ENCODE measurements at regions not wholly inside any gene's neighbourhood (a gene's known extent, or its start where the extent isn't known, plus 50 kb on each side); places are given as distances from the start of the nearest gene placed in this dataset.

DNA sequence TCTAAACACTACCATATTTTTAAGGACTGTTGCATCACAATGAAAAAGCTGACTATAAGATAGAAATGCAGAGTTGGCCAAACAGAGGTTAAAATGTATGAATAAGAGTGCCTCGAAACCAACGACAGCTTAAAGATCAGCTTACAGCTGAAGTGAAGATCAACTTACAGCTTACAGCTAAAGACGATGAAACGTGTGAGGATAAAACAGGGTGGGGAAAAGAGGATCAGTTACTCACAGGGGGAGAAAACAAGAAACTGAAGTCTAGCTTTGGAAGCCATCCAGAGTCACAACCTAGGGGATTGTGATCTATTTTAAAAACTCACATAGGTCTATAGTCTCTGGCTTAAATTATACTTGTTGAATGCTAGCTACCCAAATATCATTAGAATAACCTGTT lies 220.0 kb downstream of the SNCAIP start:
- no peak for DNase-seq (ENCODE audit: extremely low spot score)
- ChIA-PET POLR2A (interaction anchor here (1.2 kb wide), 1 partner anchor 12 kb away, joined by 3 read pairs; no protein-coding TSS in a partner anchor), CTCF (interaction anchor here (0.6 to 1.1 kb wide), 2 partner anchors 14 to 45 kb away, joined by 3 read pairs; no protein-coding TSS in a partner anchor)
- no peak for TF ChIP-seq FOXM1 (IDR thresholded peaks at IDR 0.05; ENCODE audit: borderline replicate concordance)
- no peak for TF ChIP-seq SUZ12 (IDR thresholded peaks at IDR 0.05)
- TF ChIP-seq ARNT (IDR thresholded peaks at IDR 0.05): no peak
- TF ChIP-seq FOXA1 (IDR thresholded peaks at IDR 0.05): no peak
- TF ChIP-seq SP1 (IDR thresholded peaks at IDR 0.05): no peak
- no peak for TF ChIP-seq ELF4 (IDR thresholded peaks at IDR 0.05)
- TF ChIP-seq LEF1 (IDR thresholded peaks at IDR 0.05; ENCODE audit: borderline replicate concordance): no peak
- no peak for TF ChIP-seq FOXK2 (IDR thresholded peaks at IDR 0.05)
- TF ChIP-seq BHLHE40 (IDR thresholded peaks at IDR 0.05; ENCODE audit: borderline replicate concordance): no peak
- TF ChIP-seq, protein P1, sequence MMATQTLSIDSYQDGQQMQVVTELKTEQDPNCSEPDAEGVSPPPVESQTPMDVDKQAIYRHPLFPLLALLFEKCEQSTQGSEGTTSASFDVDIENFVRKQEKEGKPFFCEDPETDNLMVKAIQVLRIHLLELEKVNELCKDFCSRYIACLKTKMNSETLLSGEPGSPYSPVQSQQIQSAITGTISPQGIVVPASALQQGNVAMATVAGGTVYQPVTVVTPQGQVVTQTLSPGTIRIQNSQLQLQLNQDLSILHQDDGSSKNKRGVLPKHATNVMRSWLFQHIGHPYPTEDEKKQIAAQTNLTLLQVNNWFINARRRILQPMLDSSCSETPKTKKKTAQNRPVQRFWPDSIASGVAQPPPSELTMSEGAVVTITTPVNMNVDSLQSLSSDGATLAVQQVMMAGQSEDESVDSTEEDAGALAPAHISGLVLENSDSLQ (IDR thresholded peaks at IDR 0.05): no peak
- no peak for TF ChIP-seq ZNF384 (IDR thresholded peaks at IDR 0.05)
- TF ChIP-seq NFRKB (IDR thresholded peaks at IDR 0.05): no peak
- TF ChIP-seq L3MBTL2 (conservative IDR thresholded peaks at IDR 0.05): no peak
- TF ChIP-seq TARDBP (IDR thresholded peaks at IDR 0.05): no peak
- TF ChIP-seq CTBP1 (IDR thresholded peaks at IDR 0.05; ENCODE audit: borderline replicate concordance): no peak
- TF ChIP-seq HDGF (IDR thresholded peaks at IDR 0.05; ENCODE audit: borderline replicate concordance): no peak

DNA sequence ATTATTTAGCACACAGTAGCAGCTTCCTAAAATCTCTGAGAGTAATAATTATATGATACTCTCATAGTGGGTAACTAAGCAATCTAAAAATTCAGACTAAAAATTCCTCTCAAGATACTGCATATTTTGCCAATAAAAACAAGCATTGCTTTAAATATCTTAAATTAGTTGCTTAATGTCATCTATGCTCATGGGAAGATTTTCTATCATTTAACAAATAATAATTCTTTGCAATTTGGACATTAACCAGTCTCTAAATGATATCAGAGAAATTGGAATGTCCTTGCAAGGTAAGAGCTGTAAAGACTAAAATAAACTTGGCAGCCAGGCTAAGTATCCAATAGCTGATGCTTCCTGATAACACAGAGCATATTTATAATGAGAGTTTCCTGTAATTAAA lies 221.8 kb downstream of the SNCAIP start:
- no peak for DNase-seq (ENCODE audit: extremely low spot score)
- no peak for TF ChIP-seq BHLHE40 (IDR thresholded peaks at IDR 0.05; ENCODE audit: borderline replicate concordance)
- no peak for TF ChIP-seq FOXA1 (IDR thresholded peaks at IDR 0.05)
- no peak for TF ChIP-seq SP1 (IDR thresholded peaks at IDR 0.05)
- TF ChIP-seq, protein P1 (IDR thresholded peaks at IDR 0.05): no peak
- TF ChIP-seq ELF4 (IDR thresholded peaks at IDR 0.05): no peak
- TF ChIP-seq TARDBP (IDR thresholded peaks at IDR 0.05): no peak
- TF ChIP-seq FOXK2 (IDR thresholded peaks at IDR 0.05): no peak
- no peak for TF ChIP-seq ARNT (IDR thresholded peaks at IDR 0.05)
- TF ChIP-seq HDGF (IDR thresholded peaks at IDR 0.05; ENCODE audit: borderline replicate concordance): no peak
- no peak for TF ChIP-seq FOXM1 (IDR thresholded peaks at IDR 0.05; ENCODE audit: borderline replicate concordance)
- no peak for TF ChIP-seq LEF1 (IDR thresholded peaks at IDR 0.05; ENCODE audit: borderline replicate concordance)
- no peak for TF ChIP-seq SUZ12 (IDR thresholded peaks at IDR 0.05)
- TF ChIP-seq L3MBTL2 (conservative IDR thresholded peaks at IDR 0.05): no peak
- no peak for TF ChIP-seq ZNF384 (IDR thresholded peaks at IDR 0.05)
- TF ChIP-seq CTBP1 (IDR thresholded peaks at IDR 0.05; ENCODE audit: borderline replicate concordance): no peak
- TF ChIP-seq NFRKB (IDR thresholded peaks at IDR 0.05): no peak
- ChIA-PET POLR2A (no interaction called here), CTCF (no interaction called here)

DNA sequence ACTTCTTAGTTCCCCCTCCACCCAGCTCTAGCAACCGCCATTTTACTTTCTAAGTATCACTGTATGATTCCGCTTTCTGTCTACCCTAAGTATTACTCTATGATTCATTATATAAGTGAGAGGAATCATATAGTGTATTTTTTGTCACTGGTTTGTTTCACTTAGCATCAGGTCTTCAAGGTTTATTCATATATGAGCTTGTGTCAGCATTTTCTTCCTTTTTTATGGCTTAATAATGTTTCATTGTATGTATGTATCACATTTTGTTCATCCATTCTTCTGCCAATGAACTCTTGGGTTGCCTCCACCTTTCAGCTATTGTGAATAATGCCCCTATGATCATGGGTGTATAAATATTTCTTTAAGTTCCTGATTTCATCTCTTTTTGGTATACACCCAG lies 222.8 kb downstream of the SNCAIP start:
- ChIA-PET POLR2A (no interaction called here), CTCF (no interaction called here)
- TF ChIP-seq SP1 (IDR thresholded peaks at IDR 0.05): no peak
- no peak for TF ChIP-seq L3MBTL2 (conservative IDR thresholded peaks at IDR 0.05)
- TF ChIP-seq SUZ12 (IDR thresholded peaks at IDR 0.05): no peak
- no peak for TF ChIP-seq ELF4 (IDR thresholded peaks at IDR 0.05)
- no peak for TF ChIP-seq FOXM1 (IDR thresholded peaks at IDR 0.05; ENCODE audit: borderline replicate concordance)
- no peak for TF ChIP-seq LEF1 (IDR thresholded peaks at IDR 0.05; ENCODE audit: borderline replicate concordance)
- TF ChIP-seq ZNF384 (IDR thresholded peaks at IDR 0.05): no peak
- TF ChIP-seq HDGF (IDR thresholded peaks at IDR 0.05; ENCODE audit: borderline replicate concordance): no peak
- no peak for TF ChIP-seq CTBP1 (IDR thresholded peaks at IDR 0.05; ENCODE audit: borderline replicate concordance)
- no peak for TF ChIP-seq BHLHE40 (IDR thresholded peaks at IDR 0.05; ENCODE audit: borderline replicate concordance)
- TF ChIP-seq, protein P1 (IDR thresholded peaks at IDR 0.05): no peak
- TF ChIP-seq FOXK2 (IDR thresholded peaks at IDR 0.05): no peak
- DNase-seq (ENCODE audit: extremely low spot score): no peak

DNA sequence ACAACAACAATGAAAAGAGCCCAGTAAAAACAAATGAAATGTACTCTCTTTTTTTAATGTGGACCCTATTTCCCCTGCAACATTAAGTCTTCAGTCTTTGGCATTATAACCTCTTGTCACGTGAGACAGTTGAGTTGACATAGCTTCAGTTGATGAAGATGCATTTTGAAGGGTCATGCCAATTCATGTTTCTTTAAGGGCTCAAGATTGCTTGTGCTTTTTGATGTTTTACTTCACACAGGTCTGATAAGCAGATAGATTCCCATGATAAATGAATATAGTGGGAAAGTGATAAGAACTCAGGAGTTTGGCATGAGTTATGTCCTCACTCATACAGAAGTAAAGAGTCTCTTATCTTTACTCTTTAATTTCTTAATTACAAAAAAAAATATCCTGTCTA lies 229.4 kb downstream of the SNCAIP start:
- no peak for TF ChIP-seq L3MBTL2 (conservative IDR thresholded peaks at IDR 0.05)
- no peak for TF ChIP-seq TARDBP (IDR thresholded peaks at IDR 0.05)
- no peak for TF ChIP-seq SP1 (IDR thresholded peaks at IDR 0.05)
- TF ChIP-seq LEF1 (IDR thresholded peaks at IDR 0.05; ENCODE audit: borderline replicate concordance): no peak
- no peak for TF ChIP-seq FOXA1 (IDR thresholded peaks at IDR 0.05)
- TF ChIP-seq, protein P1 (IDR thresholded peaks at IDR 0.05): no peak
- TF ChIP-seq HDGF (IDR thresholded peaks at IDR 0.05; ENCODE audit: borderline replicate concordance): no peak
- no peak for TF ChIP-seq NFRKB (IDR thresholded peaks at IDR 0.05)
- no peak for TF ChIP-seq FOXM1 (IDR thresholded peaks at IDR 0.05; ENCODE audit: borderline replicate concordance)
- no peak for TF ChIP-seq ELF4 (IDR thresholded peaks at IDR 0.05)
- TF ChIP-seq SUZ12 (IDR thresholded peaks at IDR 0.05): no peak
- TF ChIP-seq CTBP1 (IDR thresholded peaks at IDR 0.05; ENCODE audit: borderline replicate concordance): no peak
- TF ChIP-seq ZNF384 (IDR thresholded peaks at IDR 0.05): no peak
- CTCF ChIA-PET: no interaction called here
- POLR2A ChIA-PET: no interaction called here
- DNase-seq (ENCODE audit: extremely low spot score): no peak

DNA sequence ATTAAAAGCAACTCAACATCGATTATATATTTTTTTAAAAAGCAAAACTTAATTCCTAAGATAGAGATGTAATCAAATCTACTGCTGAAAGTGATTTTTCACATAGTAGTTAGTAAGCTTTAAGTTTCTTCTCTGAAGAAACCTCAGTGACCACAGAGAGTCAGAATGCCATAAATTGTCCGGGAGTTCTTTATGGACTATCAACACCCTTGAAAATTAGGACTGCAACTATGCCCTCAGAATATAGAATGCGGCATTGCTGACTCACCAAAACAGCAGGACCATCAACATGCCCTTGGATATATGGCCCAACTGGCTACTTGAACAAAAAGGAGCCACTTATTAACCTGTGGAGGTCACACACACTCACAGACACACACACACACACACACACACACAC lies 228.9 kb upstream of the SNX2 start:
- CTCF ChIA-PET: interaction anchor here (0.6 kb wide), 1 partner anchor 14 kb away, joined by 3 read pairs; no protein-coding TSS in a partner anchor
- no peak for DNase-seq (ENCODE audit: extremely low spot score)
- POLR2A ChIA-PET: no interaction called here
- no peak for TF ChIP-seq ELF4 (IDR thresholded peaks at IDR 0.05)
- TF ChIP-seq BHLHE40 (IDR thresholded peaks at IDR 0.05; ENCODE audit: borderline replicate concordance): no peak
- no peak for TF ChIP-seq FOXM1 (IDR thresholded peaks at IDR 0.05; ENCODE audit: borderline replicate concordance)
- no peak for TF ChIP-seq FOXK2 (IDR thresholded peaks at IDR 0.05)
- TF ChIP-seq TARDBP (IDR thresholded peaks at IDR 0.05): no peak
- TF ChIP-seq, protein P1 (IDR thresholded peaks at IDR 0.05): no peak
- TF ChIP-seq CTBP1 (IDR thresholded peaks at IDR 0.05; ENCODE audit: borderline replicate concordance): no peak
- no peak for TF ChIP-seq L3MBTL2 (conservative IDR thresholded peaks at IDR 0.05)
- TF ChIP-seq FOXA1 (IDR thresholded peaks at IDR 0.05): no peak
- no peak for TF ChIP-seq SUZ12 (IDR thresholded peaks at IDR 0.05)
- TF ChIP-seq SP1 (IDR thresholded peaks at IDR 0.05): no peak
- no peak for TF ChIP-seq LEF1 (IDR thresholded peaks at IDR 0.05; ENCODE audit: borderline replicate concordance)
- TF ChIP-seq NFRKB (IDR thresholded peaks at IDR 0.05): no peak
- no peak for TF ChIP-seq ARNT (IDR thresholded peaks at IDR 0.05)
- TF ChIP-seq ZNF384 (IDR thresholded peaks at IDR 0.05): no peak
- TF ChIP-seq HDGF (IDR thresholded peaks at IDR 0.05; ENCODE audit: borderline replicate concordance): no peak
